Calu3 (cell line): ENCODE measurements at regions not wholly inside any gene's neighbourhood (a gene's known extent, or its start where the extent isn't known, plus 50 kb on each side); places are given as distances from the start of the nearest gene placed in this dataset.
A peak's percentile ranks its signal among the peaks of the same experiment; 100 is the strongest.

ENCODE experiments used
- BruUV-seq: library from RNA; stranded (reverse); fragments of 400-500 nt; replicated peaks from 2 replicates; lab custom pipeline; 2021; lab: Mats Ljungman, UMichigan
- CTCF ChIA-PET: fragments of 300-600 bp; sonication (Branson Sonifier 250); formaldehyde crosslinking; loops from one replicate; lab custom pipeline; 2022; ENCODE audit warnings: antibody characterized with exemption; lab: Charles Lee
- DNase-seq: peaks from one replicate; pipeline ENCODE4 v3.0.0; 2022
- H3K27ac Mint-ChIP-seq: one replicate; pipeline ENCODE4 v1.8.0; 2022; ENCODE audit warnings: mixed read lengths; ENCODE audit not compliant: unreplicated experiment
- H3K27me3 Mint-ChIP-seq: one replicate; pipeline ENCODE4 v1.8.0; 2022; ENCODE audit warnings: mixed read lengths; ENCODE audit not compliant: unreplicated experiment
- H3K36me3 Mint-ChIP-seq: one replicate; pipeline ENCODE4 v1.8.0; 2022; ENCODE audit warnings: mild to moderate bottlenecking, moderate library complexity, mixed read lengths; ENCODE audit not compliant: insufficient read depth, unreplicated experiment
- H3K4me1 Mint-ChIP-seq: one replicate; pipeline ENCODE4 v1.8.0; 2022; ENCODE audit warnings: mild to moderate bottlenecking, low read depth, mixed read lengths; ENCODE audit not compliant: unreplicated experiment
- H3K4me3 Mint-ChIP-seq: one replicate; pipeline ENCODE4 v1.8.0; 2022; ENCODE audit warnings: mild to moderate bottlenecking, low read depth, moderate library complexity, mixed read lengths; ENCODE audit not compliant: unreplicated experiment
- H3K9me3 Mint-ChIP-seq: one replicate; pipeline ENCODE4 v1.8.0; 2022; ENCODE audit warnings: low read depth, mixed read lengths; ENCODE audit not compliant: unreplicated experiment
- intact Hi-C: fragments of 100-400 bp; cut with micrococcal nuclease; formaldehyde crosslinking; loops from one replicate; pipeline ENCODE4 v1.10.0; 2022; ENCODE audit not compliant: unreplicated experiment
- TF ChIP-seq, protein P1 (sequence below): fragments of 200-600 bp; IDR thresholded peaks from one replicate; pipeline ENCODE4 v1.8.0; 2022; ENCODE audit warnings: antibody characterized with exemption; ENCODE audit not compliant: unreplicated experiment

DNA sequence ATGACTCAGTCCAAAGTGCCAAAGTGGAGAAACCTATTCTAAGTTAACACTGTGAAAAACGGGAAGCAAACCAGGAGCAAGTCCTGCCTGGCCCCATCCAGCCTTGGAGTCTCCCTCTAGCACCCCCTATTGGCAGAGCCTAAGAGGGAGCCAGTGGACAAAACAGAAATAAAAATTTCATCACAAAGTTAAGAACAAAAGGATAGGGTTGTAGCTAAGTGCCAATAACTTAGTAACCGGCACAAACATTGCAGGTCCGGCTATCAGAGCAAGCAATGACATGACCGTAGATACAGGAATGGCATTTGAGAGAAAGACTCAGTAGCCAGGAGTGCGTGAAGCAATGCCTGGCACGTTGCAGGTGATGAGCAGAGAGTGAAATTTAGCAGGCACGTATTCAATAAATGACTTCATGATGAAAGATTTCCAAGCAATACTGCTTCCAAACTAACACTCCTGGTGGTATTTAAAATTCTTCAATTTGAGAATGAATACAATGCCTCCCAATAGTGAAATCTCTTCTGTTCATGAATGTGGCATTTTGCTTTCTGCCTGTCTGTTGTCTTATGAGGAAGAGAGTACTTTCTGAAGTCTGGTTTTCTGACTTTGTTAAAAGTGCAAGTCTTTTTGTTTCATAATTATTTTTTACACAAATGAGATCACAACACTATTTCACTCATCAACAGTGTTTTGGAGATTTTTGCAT lies 391.0 kb downstream of the OMA1 start:
- no peaks in the 10 kb centered on the region for H3K36me3 Mint-ChIP-seq
- no TSS peak for BruUV-seq
- no peaks in the 10 kb centered on the region for H3K9me3 Mint-ChIP-seq
- peak; percentile 10 for DNase-seq
- H3K27me3 Mint-ChIP-seq: peaks cover 27% of the 10 kb centered on the region
- TF ChIP-seq, protein P1, sequence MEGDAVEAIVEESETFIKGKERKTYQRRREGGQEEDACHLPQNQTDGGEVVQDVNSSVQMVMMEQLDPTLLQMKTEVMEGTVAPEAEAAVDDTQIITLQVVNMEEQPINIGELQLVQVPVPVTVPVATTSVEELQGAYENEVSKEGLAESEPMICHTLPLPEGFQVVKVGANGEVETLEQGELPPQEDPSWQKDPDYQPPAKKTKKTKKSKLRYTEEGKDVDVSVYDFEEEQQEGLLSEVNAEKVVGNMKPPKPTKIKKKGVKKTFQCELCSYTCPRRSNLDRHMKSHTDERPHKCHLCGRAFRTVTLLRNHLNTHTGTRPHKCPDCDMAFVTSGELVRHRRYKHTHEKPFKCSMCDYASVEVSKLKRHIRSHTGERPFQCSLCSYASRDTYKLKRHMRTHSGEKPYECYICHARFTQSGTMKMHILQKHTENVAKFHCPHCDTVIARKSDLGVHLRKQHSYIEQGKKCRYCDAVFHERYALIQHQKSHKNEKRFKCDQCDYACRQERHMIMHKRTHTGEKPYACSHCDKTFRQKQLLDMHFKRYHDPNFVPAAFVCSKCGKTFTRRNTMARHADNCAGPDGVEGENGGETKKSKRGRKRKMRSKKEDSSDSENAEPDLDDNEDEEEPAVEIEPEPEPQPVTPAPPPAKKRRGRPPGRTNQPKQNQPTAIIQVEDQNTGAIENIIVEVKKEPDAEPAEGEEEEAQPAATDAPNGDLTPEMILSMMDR: peak; percentile 31
- H3K4me1 Mint-ChIP-seq: no peaks in the 10 kb centered on the region
- H3K27ac Mint-ChIP-seq: no peak overlapping the region
- CTCF ChIA-PET: no interaction called here
- intact Hi-C loops: no loop called here
- H3K4me3 Mint-ChIP-seq: no peak overlapping the region

DNA sequence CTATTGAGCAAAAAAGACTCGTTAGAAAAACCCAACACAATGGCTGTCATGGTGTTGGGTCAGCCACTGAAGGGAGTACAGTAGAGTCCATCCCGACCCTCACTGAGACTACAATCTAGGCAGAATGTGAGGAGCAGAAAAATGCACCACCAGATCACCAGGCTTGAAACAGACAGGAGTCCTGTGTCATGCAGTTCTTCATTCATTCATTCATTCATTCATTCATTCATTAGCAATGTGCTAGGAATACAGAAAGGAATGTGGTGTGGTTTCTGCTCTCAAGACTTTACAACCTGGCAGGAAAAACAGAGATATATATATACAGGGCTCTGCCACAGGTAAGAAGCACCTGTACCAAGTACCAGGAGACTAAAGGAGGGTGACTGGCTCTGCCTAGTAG lies 392.3 kb downstream of the OMA1 start:
- H3K27me3 Mint-ChIP-seq: peaks cover 27% of the 10 kb centered on the region
- intact Hi-C loops: no loop called here
- no peak overlapping the region for H3K27ac Mint-ChIP-seq
- H3K9me3 Mint-ChIP-seq: no peaks in the 10 kb centered on the region
- H3K36me3 Mint-ChIP-seq: no peaks in the 10 kb centered on the region
- H3K4me1 Mint-ChIP-seq: no peaks in the 10 kb centered on the region
- CTCF ChIA-PET: no interaction called here
- no peak for DNase-seq
- no TSS peak for BruUV-seq
- no peak overlapping the region for H3K4me3 Mint-ChIP-seq
- TF ChIP-seq, protein P1: no peak

DNA sequence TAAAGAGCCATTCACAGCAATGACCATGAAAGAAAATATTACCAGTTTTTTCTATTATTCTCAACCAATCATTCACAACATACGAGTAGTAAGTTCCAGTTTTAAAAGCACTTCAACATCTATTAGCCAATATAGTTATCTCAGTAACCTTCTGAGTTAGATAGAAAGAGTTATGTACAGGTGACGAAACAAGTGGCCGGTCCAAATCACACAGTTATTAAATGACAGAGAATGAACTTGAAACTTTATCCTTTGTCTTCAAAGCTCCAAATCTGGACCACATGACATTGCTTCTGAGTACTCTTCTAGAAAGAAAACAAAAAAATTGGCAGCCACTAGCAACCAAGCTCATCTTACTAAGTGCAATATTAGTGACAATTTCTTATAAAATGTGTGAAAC lies 393.8 kb downstream of the OMA1 start:
- TF ChIP-seq, protein P1: no peak
- CTCF ChIA-PET: interaction anchor here (0.9 kb wide), 1 partner anchor 8 kb away, joined by 3 read pairs; no protein-coding TSS in a partner anchor
- BruUV-seq: no TSS peak
- no peak for DNase-seq
- Mint-ChIP-seq H3K27ac (no peak overlapping the region), H3K4me1 (no peaks in the 10 kb centered on the region), H3K36me3 (no peaks in the 10 kb centered on the region), H3K27me3 (peaks cover 27% of the 10 kb centered on the region), H3K4me3 (no peak overlapping the region), H3K9me3 (peaks cover 3% of the 10 kb centered on the region)
- intact Hi-C loops: no loop called here

DNA sequence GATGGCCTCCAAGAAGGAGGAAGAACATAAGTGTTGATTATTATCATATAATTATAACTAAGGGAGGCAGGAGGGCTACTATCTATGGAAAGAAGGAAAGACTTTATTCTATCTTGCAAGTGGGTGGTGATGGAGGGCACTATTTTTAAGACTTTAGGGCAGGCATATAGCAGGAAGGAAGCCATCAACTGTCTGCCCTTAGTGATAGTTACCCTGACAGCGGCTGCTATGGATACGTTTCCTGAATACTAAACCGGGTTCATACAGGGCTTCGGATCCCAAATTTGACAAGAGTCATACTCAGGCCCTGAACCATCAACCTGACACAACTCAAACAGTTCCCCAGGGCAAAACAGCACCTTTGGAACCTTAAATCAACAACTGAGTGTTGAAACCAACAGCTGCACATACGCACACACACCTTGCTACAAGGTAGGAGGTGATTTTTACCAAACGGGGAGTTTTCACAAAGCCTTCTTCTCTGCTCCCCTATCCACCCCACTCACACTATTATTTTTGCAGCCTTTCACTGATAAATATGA lies 397.2 kb downstream of the OMA1 start:
- CTCF ChIA-PET: no interaction called here
- H3K27ac Mint-ChIP-seq: no peak overlapping the region
- TF ChIP-seq, protein P1: no peak
- intact Hi-C loops: no loop called here
- H3K9me3 Mint-ChIP-seq: peaks cover 3% of the 10 kb centered on the region
- H3K36me3 Mint-ChIP-seq: no peaks in the 10 kb centered on the region
- DNase-seq: no peak
- no TSS peak for BruUV-seq
- H3K27me3 Mint-ChIP-seq: peaks cover 25% of the 10 kb centered on the region
- H3K4me1 Mint-ChIP-seq: no peaks in the 10 kb centered on the region
- H3K4me3 Mint-ChIP-seq: no peak overlapping the region
